ENCODE measurements at regions not wholly inside any gene's neighbourhood (a gene's known extent, or its start where the extent isn't known, plus 50 kb on each side); places are given as distances from the start of the nearest gene placed in this dataset.
"Not testable (repeated sequence)": the region's sequence is repeated elsewhere in the genome, so short reads cannot be mapped to it uniquely, and the experiment has no call there.

DNA sequence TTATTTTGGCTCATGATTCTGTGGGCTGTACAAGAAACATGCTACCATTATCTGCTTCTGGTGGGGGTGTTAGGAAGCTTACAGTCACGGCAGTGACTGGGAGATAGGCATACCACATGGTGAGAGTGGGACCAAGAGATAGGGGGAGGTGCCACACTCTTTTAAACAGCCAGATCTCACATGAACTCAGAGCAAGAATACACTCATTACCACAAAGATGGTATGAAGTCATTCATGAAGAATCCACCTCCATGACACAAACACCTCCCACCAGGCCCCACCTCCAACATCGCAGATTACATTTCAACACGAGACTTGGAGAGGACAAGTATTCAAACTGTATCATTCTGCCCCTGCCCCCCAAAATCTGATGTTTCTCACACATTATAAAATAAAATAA lies 2396.7 kb downstream of the PCDH7 start:
- FAIRE-seq (no peak), DNase-seq (ENCODE audit: insufficient read length, low spot score) (no peak)

DNA sequence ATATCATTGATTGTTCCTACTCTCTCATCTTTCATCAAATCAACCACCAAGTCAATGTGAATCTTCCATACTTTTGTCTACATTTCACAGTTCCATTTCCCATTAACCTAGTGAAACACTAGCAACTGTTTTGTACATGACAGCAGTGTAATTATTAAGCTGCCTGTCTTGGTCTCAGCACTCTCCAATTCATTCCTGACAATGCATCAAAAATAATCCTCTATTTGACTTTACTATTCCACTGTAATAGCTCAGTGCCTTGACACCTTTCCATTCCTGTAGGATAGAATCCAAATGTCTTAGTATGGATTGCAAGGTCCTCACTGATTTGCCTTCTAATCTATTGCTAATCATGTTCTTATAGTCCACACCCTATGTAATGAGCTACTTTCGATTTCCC lies 2405.8 kb downstream of the PCDH7 start:
- DNase-seq (ENCODE audit: insufficient read length, low spot score) (no peak), FAIRE-seq (no peak)

DNA sequence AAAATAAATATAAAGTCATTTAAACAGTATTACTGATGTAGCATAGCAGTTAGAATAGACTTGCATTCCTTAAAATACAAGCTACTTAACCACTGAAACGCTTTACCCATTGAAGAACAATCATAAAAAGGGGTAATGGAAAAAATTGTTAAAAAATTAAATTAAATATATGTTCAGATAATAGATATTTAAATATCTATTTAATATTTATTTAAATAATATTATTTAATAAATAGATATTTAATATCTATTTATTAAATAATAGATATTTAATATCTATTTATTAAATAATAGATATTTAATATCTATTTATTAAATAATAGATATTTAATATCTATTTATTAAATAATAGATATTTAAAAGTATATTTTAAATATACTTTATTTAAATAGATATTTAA lies 2410.5 kb downstream of the PCDH7 start:
- FAIRE-seq, result not testable (repeated sequence)

DNA sequence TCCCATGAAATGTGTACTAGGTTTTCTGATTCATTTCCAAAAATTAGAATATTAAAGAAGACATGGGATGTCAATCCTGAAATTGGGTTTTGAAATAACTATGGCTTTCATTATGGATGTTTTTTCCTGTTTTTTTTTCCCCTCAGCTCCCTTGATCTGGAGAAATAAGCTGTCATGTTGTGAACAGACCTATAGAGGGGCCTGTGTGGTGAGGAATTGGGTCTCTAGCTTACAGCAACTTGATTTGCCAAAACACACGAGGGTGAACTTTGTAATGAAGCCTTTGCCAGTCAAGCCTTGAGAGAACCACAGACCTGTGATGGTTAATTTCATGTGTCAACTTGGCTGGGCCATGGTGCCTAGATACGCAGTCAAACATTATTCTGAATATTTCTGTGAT lies 2413.6 kb downstream of the PCDH7 start:
- FAIRE-seq, result no peak

More for the DNA sequence above, 2410.5 kb downstream of the PCDH7 start:
- DNase-seq (ENCODE audit: insufficient read length, low spot score), result not testable (repeated sequence)

DNA sequence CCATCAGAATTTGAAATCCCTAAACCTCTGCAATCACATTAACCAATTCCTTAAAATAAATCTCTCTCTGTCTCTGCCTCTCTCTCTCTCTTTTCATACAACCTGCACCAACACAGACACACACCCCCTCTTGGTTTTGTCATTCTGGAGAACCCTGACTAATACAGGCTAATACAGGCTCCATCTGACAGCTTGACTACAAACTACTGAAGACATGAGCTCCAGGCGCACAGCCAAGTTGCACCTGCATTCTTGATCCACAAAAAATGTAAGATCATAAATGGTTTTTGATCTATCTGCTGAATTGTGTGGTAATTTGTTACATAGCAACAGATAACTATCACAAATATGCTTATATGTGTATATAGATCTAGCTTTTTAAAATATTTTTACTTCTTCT lies 2414.2 kb downstream of the PCDH7 start:
- DNase-seq (ENCODE audit: insufficient read length, low spot score) (no peak), FAIRE-seq (no peak)

More for the DNA sequence above, 2413.6 kb downstream of the PCDH7 start:
- no peak for DNase-seq (ENCODE audit: insufficient read length, low spot score)

DNA sequence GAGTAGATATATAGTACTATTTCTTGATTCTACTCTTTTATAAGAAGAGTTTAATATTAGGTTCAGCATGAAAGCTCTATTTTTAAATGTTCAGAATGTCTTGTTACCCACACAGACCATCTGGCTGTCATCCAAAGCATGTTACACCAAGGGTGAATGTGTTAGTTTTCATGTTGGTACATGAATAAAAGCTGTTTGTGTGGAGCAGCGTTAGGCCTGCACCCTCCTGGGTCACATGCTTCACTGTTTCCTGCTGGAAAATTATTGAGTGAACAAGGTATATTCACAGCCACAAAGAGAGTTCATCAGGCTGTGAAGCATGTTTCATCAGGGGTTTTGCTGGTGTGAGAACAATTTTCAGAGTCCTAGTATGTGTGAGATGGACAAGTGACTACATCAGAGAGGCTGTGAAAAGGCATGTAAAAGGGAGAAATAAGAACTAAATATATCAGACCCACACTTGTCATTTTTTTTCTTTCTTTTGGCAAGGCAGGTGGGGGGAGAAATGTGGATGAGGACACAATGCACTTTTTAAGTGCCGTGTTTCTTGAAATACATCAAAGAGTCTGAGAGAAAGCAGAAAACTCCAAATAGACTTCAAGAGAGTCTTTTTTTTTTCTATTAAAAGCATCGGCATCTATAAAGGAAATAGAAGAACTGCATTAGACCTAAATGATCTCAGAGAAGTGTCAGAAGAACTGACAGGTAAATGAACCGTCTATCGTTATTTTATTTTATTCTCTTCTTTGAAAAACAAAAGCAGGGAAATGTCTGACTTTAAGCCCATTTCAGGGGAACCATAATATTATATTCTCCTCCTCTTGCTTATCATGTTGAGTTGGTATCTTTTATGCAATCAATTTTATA lies 2429.7 kb downstream of the PCDH7 start:
- DNase-seq (ENCODE audit: insufficient read length, low spot score) (no peak), FAIRE-seq (no peak)

DNA sequence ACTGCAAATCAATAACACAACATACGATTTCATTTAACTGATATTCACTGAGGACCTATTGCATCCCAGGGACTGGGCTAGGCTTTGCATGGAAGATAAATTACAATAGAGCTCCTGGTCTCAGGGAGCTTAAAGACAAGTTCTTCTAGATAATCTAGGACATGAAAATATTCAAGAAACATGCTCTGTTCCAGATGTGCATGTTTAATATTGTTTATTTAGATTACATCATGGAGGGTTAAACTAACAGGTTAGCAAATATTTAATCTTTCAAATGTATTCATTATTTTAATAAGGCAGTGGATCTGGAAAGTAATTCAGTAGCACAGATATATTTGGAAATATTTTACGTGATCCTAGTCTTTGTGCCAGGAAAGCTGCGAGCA lies 2430.3 kb downstream of the PCDH7 start:
- no peak for FAIRE-seq
- no peak for DNase-seq (ENCODE audit: insufficient read length, low spot score)

DNA sequence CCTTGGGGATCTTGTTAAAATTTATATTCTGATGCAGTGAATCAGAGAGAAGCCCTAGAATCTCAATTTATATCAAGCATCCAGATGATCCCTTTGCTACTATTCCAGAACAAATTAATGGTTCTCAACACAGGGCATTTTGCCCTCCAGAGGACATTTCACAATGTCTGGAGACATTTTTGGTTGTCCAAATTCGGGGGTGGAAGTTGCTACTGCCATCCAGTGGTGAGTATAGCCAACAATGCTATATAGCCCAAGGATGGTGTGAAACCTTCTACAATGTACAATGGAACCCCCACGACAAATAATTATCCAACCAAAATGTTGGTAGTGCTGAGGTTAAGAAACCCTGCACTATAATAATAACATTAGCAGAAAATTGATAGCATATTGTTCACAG lies 2440.0 kb downstream of the PCDH7 start:
- FAIRE-seq (no peak), DNase-seq (ENCODE audit: insufficient read length, low spot score) (no peak)

DNA sequence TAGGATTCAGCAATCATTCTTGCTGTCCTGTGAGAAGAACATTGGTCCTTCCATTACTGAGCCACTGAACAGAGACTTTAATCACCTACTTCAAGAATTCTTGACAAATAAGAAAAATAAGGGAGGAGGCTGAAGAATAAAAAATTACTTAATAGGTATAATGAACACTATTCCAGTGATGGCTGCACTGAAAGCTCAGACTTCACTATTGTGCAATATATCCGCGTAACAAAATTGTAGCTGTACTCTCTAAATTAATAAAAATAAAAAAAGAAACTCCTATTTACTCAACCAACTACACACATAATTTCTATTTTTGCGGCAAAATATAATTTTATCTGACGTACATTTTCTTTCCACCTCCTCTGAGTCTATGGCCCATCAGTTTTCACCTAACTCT lies 2441.0 kb downstream of the PCDH7 start:
- no peak for FAIRE-seq
- DNase-seq (ENCODE audit: insufficient read length, low spot score), result no peak

DNA sequence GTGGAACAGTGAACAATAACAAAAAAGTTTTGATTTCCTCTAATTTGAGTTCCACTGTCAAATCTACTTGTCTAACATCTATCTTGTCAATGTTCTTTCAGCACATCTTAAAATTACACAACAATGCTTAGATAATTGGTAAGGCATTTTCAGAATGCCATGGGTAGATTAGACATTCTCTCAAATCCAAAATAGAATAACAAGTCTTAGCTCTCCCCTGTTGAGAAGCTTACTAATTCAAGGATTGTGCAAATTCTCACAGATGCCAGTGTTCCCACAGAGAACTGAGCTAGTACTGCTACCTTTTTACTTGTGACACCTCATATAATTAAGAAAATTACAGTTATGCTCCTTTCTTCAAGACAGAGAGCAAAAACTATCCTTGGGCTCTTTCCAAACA lies 2442.0 kb downstream of the PCDH7 start:
- no peak for FAIRE-seq

DNA sequence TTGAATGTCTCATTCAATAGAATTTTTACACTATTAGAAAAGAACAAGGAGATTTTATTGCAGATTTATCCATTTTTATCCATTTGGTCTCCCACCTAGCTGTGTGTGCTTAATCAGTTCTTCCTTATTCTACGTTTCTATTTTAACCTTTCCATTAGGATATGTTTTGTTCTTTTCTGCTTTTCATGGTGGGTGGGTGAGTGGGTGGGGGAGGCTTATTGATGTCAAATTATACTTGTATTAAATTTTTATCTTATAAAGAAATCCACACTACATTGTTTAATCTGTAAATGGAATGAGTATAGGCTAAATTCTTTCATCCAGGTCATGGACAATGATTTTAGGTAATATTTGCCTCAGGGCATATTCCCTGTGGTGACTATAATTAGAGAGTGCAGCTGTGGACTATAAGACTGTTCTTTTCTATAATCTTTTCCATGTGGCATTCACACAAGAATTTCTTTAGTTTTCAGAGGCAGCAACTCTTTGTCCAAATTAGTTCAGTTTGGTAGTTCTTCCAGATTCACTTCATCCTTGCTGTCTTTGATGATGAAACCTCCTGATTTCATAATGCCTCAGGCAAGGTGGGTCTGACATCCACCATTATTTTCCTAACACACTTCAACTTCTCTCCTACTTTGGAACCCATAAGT lies 2451.8 kb downstream of the PCDH7 start:
- DNase-seq (ENCODE audit: insufficient read length, low spot score), result no peak
- no peak for FAIRE-seq

More for the DNA sequence above, 2442.0 kb downstream of the PCDH7 start:
- DNase-seq (ENCODE audit: insufficient read length, low spot score), result no peak

- no peak for FAIRE-seq
These were observed 2456.4 kb downstream of the PCDH7 start for GRCh38 chr4:33176566-33176965.

DNA sequence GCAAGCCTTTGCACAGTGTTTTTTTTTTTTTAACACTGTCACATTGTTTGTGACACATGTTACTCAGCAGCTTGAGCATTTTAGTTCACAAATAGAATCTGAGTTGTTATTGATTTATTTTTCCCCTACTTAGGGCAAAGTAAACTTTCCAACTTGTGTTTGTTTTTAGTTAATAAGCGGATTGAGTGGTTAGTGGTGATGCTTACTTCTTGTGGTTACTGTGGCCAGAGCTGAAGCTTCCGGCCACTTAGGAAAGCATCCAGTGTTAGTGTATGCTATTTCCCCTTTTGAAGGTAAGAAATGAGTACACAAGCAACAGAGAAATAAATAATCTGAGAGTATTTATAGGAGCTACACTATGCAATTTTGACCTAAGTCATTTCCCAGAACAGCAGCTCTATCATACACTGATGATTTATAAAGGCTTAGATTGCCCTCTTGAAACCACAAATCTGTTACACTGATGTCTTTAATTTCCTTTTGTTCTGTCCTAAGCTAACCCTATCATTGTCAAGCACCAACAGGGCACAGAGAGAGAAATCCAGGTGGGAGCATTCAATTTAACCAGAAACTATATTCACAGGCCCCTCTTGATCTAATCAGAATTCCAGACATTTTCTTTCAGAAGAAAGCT lies 2464.6 kb downstream of the PCDH7 start:
- DNase-seq (ENCODE audit: insufficient read length, low spot score), result peak; percentile 5
- peak; percentile 78 for FAIRE-seq

More at GRCh38 chr4:33176566-33176965, 2456.4 kb downstream of the PCDH7 start:
- no peak for DNase-seq (ENCODE audit: insufficient read length, low spot score)

DNA sequence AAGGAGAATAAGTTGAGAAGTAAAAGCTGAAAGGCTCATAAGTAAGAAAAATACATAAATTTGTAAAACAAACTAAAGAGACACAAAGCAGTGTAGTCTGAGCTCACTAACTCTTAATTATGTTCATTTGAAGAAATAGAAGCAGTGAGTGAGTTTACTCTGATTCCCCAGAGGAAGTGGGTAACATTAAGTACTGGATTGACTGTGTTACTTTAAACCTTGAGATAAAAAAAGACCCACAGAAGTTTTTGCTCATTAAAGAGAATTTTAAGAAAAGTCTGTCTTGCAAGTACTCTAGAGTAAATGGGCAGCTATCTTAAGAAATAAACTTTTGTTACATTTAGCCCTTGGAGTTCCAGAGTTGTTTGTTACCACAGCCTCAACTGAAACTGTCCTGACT lies 2466.9 kb downstream of the PCDH7 start:
- FAIRE-seq (no peak), DNase-seq (ENCODE audit: insufficient read length, low spot score) (no peak)

- no peak for DNase-seq (ENCODE audit: insufficient read length, low spot score)
- no peak for FAIRE-seq
These were observed 2468.6 kb downstream of the PCDH7 start for GRCh38 chr4:33188733-33189132.

GRCh38 chr4:33189169-33189568 lies 2469.0 kb downstream of the PCDH7 start:
- FAIRE-seq, result no peak
- DNase-seq (ENCODE audit: insufficient read length, low spot score), result no peak

DNA sequence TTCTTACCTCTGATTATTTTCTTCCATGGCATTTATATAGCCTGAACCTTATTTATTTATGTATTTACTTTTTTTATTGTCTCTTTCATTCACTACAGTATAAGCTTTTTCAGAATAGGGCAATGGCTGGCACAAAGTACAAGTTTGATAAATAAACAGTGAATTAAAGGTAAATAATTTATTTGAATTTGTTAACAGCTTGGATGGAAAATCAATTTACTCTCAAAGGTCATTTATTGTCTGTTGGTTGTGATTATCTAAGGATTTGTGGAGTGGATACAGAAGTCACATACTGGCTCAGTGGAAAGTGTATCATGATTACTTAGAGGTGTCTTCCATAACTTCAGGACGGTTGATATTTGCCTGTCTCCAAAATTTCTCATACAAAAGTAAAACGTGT lies 2472.9 kb downstream of the PCDH7 start:
- DNase-seq (ENCODE audit: insufficient read length, low spot score) (no peak), FAIRE-seq (no peak)

- no peak for DNase-seq (ENCODE audit: insufficient read length, low spot score)
- FAIRE-seq, result no peak
These were observed 2480.2 kb downstream of the PCDH7 start for GRCh38 chr4:33200377-33200776.

DNA sequence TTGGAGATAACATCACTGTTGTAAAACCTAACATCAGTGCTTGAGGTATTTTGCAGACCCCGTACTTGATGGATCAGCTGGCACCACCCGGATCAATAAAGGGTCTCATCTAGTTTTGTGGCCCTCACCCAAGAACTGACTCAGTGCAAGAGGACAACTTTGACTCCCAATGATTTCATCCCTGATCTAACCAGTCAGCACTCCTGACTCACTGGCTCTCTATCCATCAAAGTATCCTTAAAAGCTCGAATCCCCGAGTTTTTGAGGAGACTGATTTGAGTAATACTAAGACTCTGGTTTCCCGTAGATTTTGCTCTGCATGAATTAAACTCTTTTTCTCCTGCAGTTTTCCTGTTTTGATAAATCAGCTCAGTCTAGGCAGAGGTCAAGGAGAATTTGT lies 2498.1 kb downstream of the PCDH7 start:
- no peak for FAIRE-seq
- no peak for DNase-seq (ENCODE audit: insufficient read length, low spot score)

DNA sequence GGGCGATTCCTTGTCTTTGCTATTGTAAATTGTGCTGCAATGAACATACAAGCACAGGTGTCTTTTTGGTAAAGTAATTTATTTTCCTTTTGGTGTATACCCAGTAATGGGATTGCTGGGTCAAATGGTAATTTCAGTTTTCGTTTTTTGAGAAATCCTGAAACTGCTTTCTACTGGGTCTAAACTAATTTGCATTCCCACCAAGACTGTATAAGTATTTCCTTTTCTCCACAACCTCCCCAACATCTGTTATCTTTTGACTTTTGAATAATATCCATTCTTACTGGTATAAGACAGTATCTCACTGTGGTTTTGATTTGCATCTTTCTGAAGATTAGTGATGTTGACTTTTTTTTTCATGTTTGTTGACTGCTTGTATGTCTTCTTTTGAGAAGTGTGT lies 2506.0 kb downstream of the PCDH7 start:
- DNase-seq (ENCODE audit: insufficient read length, low spot score), result no peak
- FAIRE-seq, result no peak

- DNase-seq (ENCODE audit: insufficient read length, low spot score) (no peak), FAIRE-seq (no peak)
These were observed 2506.6 kb downstream of the PCDH7 start for GRCh38 chr4:33226783-33227182.

DNA sequence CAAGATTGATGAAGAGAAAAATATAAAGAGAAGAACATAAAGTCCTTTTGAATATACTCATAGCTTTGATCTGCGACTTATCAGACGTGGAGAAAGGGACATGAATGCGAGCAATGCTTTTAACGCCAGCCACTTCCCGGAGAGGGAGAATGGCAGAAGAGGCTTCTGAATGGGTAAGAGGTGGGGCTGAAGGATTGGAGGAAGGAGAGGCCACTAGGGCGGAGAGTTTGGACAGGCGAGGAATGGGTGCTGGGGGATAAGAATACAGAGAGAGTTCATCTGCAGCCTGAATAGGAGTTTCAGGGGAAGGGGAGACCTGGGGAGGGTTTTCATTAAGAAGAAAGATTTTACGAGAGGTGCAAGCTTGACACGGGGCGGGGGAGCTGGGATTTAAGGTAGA lies 2534.9 kb downstream of the PCDH7 start:
- no peak for DNase-seq (ENCODE audit: insufficient read length, low spot score)
- no peak for FAIRE-seq

Data from GM19239 (cell line).